ENCODE measurements at regions not wholly inside any gene's neighbourhood (a gene's known extent, or its start where the extent isn't known, plus 50 kb on each side); places are given as distances from the start of the nearest gene placed in this dataset.
A peak's percentile ranks its signal among the peaks of the same experiment; 100 is the strongest.
"Not testable (repeated sequence)": the region's sequence is repeated elsewhere in the genome, so short reads cannot be mapped to it uniquely, and the experiment has no call there.

GRCh38 chr4:86461849-86462248, 102.0 kb upstream of the MAPK10 start:
- Histone ChIP-seq H3K27ac (no peak overlapping the region), H3K36me3 (replicated peaks) (no peaks in the 10 kb centered on the region), H3K4me3 (ENCODE audit: low read depth, low read length) (no peak overlapping the region), H3K27me3 (replicated peaks) (no peaks in the 10 kb centered on the region)
- TF ChIP-seq, protein P1, sequence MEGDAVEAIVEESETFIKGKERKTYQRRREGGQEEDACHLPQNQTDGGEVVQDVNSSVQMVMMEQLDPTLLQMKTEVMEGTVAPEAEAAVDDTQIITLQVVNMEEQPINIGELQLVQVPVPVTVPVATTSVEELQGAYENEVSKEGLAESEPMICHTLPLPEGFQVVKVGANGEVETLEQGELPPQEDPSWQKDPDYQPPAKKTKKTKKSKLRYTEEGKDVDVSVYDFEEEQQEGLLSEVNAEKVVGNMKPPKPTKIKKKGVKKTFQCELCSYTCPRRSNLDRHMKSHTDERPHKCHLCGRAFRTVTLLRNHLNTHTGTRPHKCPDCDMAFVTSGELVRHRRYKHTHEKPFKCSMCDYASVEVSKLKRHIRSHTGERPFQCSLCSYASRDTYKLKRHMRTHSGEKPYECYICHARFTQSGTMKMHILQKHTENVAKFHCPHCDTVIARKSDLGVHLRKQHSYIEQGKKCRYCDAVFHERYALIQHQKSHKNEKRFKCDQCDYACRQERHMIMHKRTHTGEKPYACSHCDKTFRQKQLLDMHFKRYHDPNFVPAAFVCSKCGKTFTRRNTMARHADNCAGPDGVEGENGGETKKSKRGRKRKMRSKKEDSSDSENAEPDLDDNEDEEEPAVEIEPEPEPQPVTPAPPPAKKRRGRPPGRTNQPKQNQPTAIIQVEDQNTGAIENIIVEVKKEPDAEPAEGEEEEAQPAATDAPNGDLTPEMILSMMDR (IDR thresholded peaks at IDR 0.05; ENCODE audit: low read depth, low read length, missing control alignments) = no peak
- no peak for DNase-seq
- in situ Hi-C loops (cut with HindIII; ENCODE audit: low pct_ligation_motif_present, low sequenced_read_pairs) = no loop called here

DNA sequence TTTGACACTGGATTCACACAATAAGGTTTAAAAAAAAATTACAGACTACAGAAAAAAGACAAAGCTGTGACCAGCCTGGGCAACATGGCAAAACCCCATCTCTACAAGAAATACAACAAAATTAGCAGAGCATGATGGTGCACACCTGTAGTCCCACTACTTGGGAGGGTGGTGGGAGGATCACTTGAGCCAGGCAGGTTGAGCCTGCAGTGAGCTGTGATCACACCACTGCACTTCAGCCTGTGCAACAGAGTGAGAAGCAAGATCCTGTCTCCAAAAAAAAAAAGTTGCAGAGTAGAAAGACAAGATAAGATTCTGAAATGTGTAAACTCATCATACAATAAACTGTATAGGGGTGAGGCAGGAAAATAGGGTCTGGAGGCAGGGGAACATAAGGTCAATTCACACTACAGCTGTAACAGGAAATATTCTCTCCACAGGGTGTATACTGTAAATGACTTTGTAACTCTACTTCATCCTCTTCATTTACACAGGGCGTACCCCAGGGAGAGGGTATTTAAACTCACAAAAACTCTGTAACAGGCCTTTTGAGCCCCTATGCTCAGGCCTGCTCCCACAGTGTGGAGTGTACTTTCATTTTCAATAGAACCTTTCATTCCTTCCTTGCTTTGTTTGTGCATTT, 112.6 kb upstream of the MAPK10 start:
- Histone ChIP-seq H3K4me3 (ENCODE audit: low read depth, low read length) (no peak overlapping the region), H3K36me3 (replicated peaks) (no peaks in the 10 kb centered on the region), H3K27me3 (replicated peaks) (no peaks in the 10 kb centered on the region), H3K27ac (no peak overlapping the region)
- in situ Hi-C loops (cut with HindIII; ENCODE audit: low pct_ligation_motif_present, low sequenced_read_pairs) = no loop called here
- no peak for DNase-seq
- TF ChIP-seq, protein P1 (IDR thresholded peaks at IDR 0.05; ENCODE audit: low read depth, low read length, missing control alignments) = no peak

DNA sequence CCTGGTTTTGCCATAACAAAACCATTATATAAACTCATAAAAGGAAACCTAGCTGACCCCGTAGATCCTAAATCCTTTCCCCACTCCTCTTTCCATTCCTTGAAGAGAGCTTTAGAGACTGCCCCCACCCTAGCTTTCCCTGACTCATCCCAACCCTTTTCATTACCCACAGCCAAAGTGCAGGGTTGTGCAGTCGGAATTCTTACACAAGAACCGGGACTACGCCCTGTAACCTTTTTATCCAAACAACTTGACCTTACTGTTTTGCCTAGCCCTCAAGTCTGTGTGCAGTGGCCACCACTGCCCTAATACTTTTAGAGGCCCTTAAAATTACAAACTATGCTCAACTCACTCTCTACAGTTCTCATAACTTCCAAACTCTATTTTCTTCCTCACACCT, 116.0 kb upstream of the PTPN13 start:
- H3K27me3 ChIP-seq (replicated peaks); H3K36me3 ChIP-seq (replicated peaks); H3K27ac ChIP-seq; H3K4me3 ChIP-seq (ENCODE audit: low read depth, low read length); in situ Hi-C loops (cut with HindIII; ENCODE audit: low pct_ligation_motif_present, low sequenced_read_pairs); DNase-seq: not testable (repeated sequence)

- no peak overlapping the region for H3K4me3 ChIP-seq (ENCODE audit: low read depth, low read length)
- no peak for DNase-seq
- TF ChIP-seq, protein P1 (IDR thresholded peaks at IDR 0.05; ENCODE audit: low read depth, low read length, missing control alignments) = no peak
- no peaks in the 10 kb centered on the region for H3K36me3 ChIP-seq (replicated peaks)
- no peaks in the 10 kb centered on the region for H3K27me3 ChIP-seq (replicated peaks)
- in situ Hi-C loops (cut with HindIII; ENCODE audit: low pct_ligation_motif_present, low sequenced_read_pairs) = no loop called here
- H3K27ac ChIP-seq = no peak overlapping the region
These were observed 112.7 kb upstream of the PTPN13 start for GRCh38 chr4:86481440-86481839.

GRCh38 chr4:86482306-86483172, 111.6 kb upstream of the PTPN13 start:
- in situ Hi-C loops (cut with HindIII; ENCODE audit: low pct_ligation_motif_present, low sequenced_read_pairs) = no loop called here
- H3K27me3 ChIP-seq (replicated peaks) = no peaks in the 10 kb centered on the region
- TF ChIP-seq, protein P1 (IDR thresholded peaks at IDR 0.05; ENCODE audit: low read depth, low read length, missing control alignments) = peak; percentile 67
- peak; percentile 16 for DNase-seq
- no peaks in the 10 kb centered on the region for H3K36me3 ChIP-seq (replicated peaks)
- H3K4me3 ChIP-seq (ENCODE audit: low read depth, low read length) = no peak overlapping the region
- no peak overlapping the region for H3K27ac ChIP-seq

DNA sequence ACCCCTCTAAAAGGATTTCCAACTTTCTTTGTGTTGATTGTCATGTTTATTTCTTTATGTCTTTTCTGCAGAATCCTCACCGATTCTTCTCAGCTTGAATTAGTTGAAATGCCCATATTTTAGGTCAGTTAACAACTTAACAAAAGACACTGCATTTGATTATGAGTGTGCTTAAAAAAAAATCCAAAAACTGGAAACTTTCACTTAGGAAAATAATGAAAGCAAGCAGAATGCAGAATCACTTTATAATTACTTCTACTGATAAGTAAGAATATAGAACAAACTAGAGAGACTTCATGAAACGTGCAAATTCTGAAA, 111.0 kb upstream of the PTPN13 start:
- in situ Hi-C loops (cut with HindIII; ENCODE audit: low pct_ligation_motif_present, low sequenced_read_pairs) = no loop called here
- H3K4me3 ChIP-seq (ENCODE audit: low read depth, low read length) = no peak overlapping the region

More for the DNA sequence above, 111.0 kb upstream of the PTPN13 start:
- no peaks in the 10 kb centered on the region for H3K27me3 ChIP-seq (replicated peaks)
- no peak overlapping the region for H3K27ac ChIP-seq
- TF ChIP-seq, protein P1 (IDR thresholded peaks at IDR 0.05; ENCODE audit: low read depth, low read length, missing control alignments) = no peak
- no peaks in the 10 kb centered on the region for H3K36me3 ChIP-seq (replicated peaks)
- DNase-seq = no peak
